Endothelial cell (in vitro differentiated cells): ENCODE measurements at regions not wholly inside any gene's neighbourhood (a gene's known extent, or its start where the extent isn't known, plus 50 kb on each side); places are given as distances from the start of the nearest gene placed in this dataset.
"Not testable (repeated sequence)": the region's sequence is repeated elsewhere in the genome, so short reads cannot be mapped to it uniquely, and the experiment has no call there.

Experiments
- DNase-seq: peaks from one replicate; pipeline ENCODE4 v3.0.0; 2021; ENCODE audit warnings: low spot score
- H3K27ac Mint-ChIP-seq: one replicate; pipeline ENCODE4 v1.8.0; 2021; ENCODE audit warnings: mixed read lengths, inconsistent platforms; ENCODE audit not compliant: unreplicated experiment
- H3K27me3 Mint-ChIP-seq: one replicate; pipeline ENCODE4 v1.8.0; 2021; ENCODE audit warnings: mild to moderate bottlenecking, moderate library complexity, mixed read lengths, inconsistent platforms; ENCODE audit not compliant: unreplicated experiment
- H3K36me3 Mint-ChIP-seq: one replicate; pipeline ENCODE4 v1.8.0; 2021; ENCODE audit warnings: mild to moderate bottlenecking, low read depth, mixed read lengths, inconsistent platforms; ENCODE audit not compliant: unreplicated experiment
- H3K4me1 Mint-ChIP-seq: one replicate; pipeline ENCODE4 v1.8.0; 2021; ENCODE audit warnings: mild to moderate bottlenecking, mixed read lengths, inconsistent platforms; ENCODE audit not compliant: unreplicated experiment
- H3K4me3 Mint-ChIP-seq: one replicate; pipeline ENCODE4 v1.8.0; 2021; ENCODE audit warnings: mild to moderate bottlenecking, mixed read lengths, inconsistent platforms; ENCODE audit not compliant: unreplicated experiment
- H3K9me3 Mint-ChIP-seq: one replicate; pipeline ENCODE4 v1.8.0; 2021; ENCODE audit warnings: mixed read lengths, inconsistent platforms; ENCODE audit not compliant: unreplicated experiment
- CTCF ChIP-seq: fragments of 200-600 bp; sonication (generic); IDR thresholded peaks from one replicate; pipeline ENCODE4 v1.5.0; 2021; ENCODE audit warnings: antibody characterized with exemption; ENCODE audit not compliant: unreplicated experiment

- TF ChIP-seq CTCF = no peak
- Mint-ChIP-seq H3K27ac (no peak overlapping the region), H3K4me3 (no peak overlapping the region), H3K36me3 (no peaks in the 10 kb centered on the region), H3K9me3 (no peaks in the 10 kb centered on the region), H3K4me1 (peaks cover 3% of the 10 kb centered on the region), H3K27me3 (no peaks in the 10 kb centered on the region)
- DNase-seq = no peak
Observed at GRCh38 chr1:58190267-58190988, 356.1 kb downstream of the OMA1 start.

GRCh38 chr1:58189453-58189852 is 357.1 kb downstream of the OMA1 start:
- Mint-ChIP-seq H3K36me3 (no peaks in the 10 kb centered on the region), H3K27me3 (no peaks in the 10 kb centered on the region), H3K27ac (no peak overlapping the region), H3K9me3 (no peaks in the 10 kb centered on the region), H3K4me3 (no peak overlapping the region), H3K4me1 (peaks cover 3% of the 10 kb centered on the region)
- no peak for DNase-seq
- no peak for TF ChIP-seq CTCF

GRCh38 chr1:58183286-58183685 is 363.2 kb downstream of the OMA1 start:
- Mint-ChIP-seq H3K27me3 (no peaks in the 10 kb centered on the region), H3K4me3 (no peak overlapping the region), H3K36me3 (no peaks in the 10 kb centered on the region), H3K9me3 (no peaks in the 10 kb centered on the region), H3K27ac (no peak overlapping the region), H3K4me1 (no peaks in the 10 kb centered on the region)
- no peak for TF ChIP-seq CTCF
- no peak for DNase-seq

GRCh38 chr1:58180537-58180936 is 366.0 kb downstream of the OMA1 start:
- no peak for TF ChIP-seq CTCF
- Mint-ChIP-seq H3K27me3 (no peaks in the 10 kb centered on the region), H3K4me1 (no peaks in the 10 kb centered on the region), H3K36me3 (no peaks in the 10 kb centered on the region), H3K4me3 (no peak overlapping the region), H3K27ac (no peak overlapping the region), H3K9me3 (no peaks in the 10 kb centered on the region)
- DNase-seq = no peak

- H3K27ac Mint-ChIP-seq, H3K4me1 Mint-ChIP-seq, H3K36me3 Mint-ChIP-seq, DNase-seq, H3K9me3 Mint-ChIP-seq, H3K27me3 Mint-ChIP-seq, H3K4me3 Mint-ChIP-seq: not testable (repeated sequence)
Observed at GRCh38 chr1:58169160-58169559, 377.4 kb downstream of the OMA1 start.

GRCh38 chr1:58167131-58167530 is 379.4 kb downstream of the OMA1 start:
- H3K27ac Mint-ChIP-seq, DNase-seq, H3K36me3 Mint-ChIP-seq, H3K4me1 Mint-ChIP-seq, H3K27me3 Mint-ChIP-seq, H3K4me3 Mint-ChIP-seq, H3K9me3 Mint-ChIP-seq: not testable (repeated sequence)
